A673 (cell line): ENCODE measurements at regions not wholly inside any gene's neighbourhood (a gene's known extent, or its start where the extent isn't known, plus 50 kb on each side); places are given as distances from the start of the nearest gene placed in this dataset.

Experiments
- CTCF ChIP-seq: fragments of 300-800, 200-600 bp; sonication (generic); conservative IDR thresholded peaks from 2 replicates; pipeline ENCODE4 v1.5.1; 2017; ENCODE audit warnings: low read depth, mild to moderate bottlenecking, antibody characterized with exemption, low read length, moderate library complexity, mixed read lengths
- EZH2 ChIP-seq: fragments of 200-600 bp; sonication (generic); IDR thresholded peaks from 2 replicates; pipeline ENCODE4 v1.6.1; 2017; ENCODE audit warnings: borderline replicate concordance, low read depth, mild to moderate bottlenecking, mixed read lengths, antibody characterized with exemption, low read length; ENCODE audit not compliant: poor library complexity, severe bottlenecking

- TF ChIP-seq CTCF (no peak), EZH2 (no peak)
Observed at GRCh38 chr2:14501061-14501460, 131.5 kb upstream of the LRATD1 start.
